Common myeloid progenitor, CD34-positive (primary cell): ENCODE measurements at regions not wholly inside any gene's neighbourhood (a gene's known extent, or its start where the extent isn't known, plus 50 kb on each side); places are given as distances from the start of the nearest gene placed in this dataset.
A peak's percentile ranks its signal among the peaks of the same experiment; 100 is the strongest.

Source experiments
- CTCF ChIA-PET: fragments of 350-600 bp; sonication (Branson Sonifier 250); formaldehyde crosslinking; loops from one replicate; lab custom pipeline; 2021; ENCODE audit warnings: antibody characterized with exemption; lab: Charles Lee
- POLR2A ChIA-PET: fragments of 350-600 bp; sonication (Branson Sonifier 250); formaldehyde crosslinking; loops from one replicate; lab custom pipeline; 2021; ENCODE audit warnings: antibody characterized with exemption; lab: Charles Lee
- DNase-seq, 3 donors: peaks; one replicate each; pipeline versions ENCODE4 v3.0.0 to v3.0.0-alpha.2; 2013
- H3K27ac ChIP-seq, 2 experiments: 1 replicate in 1 of 2; 2 replicates in 1 of 2; pipeline ENCODE4 v1.7.0; 2013; ENCODE audit warnings: inconsistent platforms in 2 of 2, low read length in 2 of 2, mild to moderate bottlenecking in 2 of 2, low read depth in 1 of 2, moderate library complexity in 1 of 2; ENCODE audit not compliant: severe bottlenecking in 2 of 2, insufficient read depth in 1 of 2, poor library complexity in 1 of 2
- H3K27me3 ChIP-seq, 5 experiments: replicated peaks in 2 of 5; 1 replicate in 3 of 5; 2 replicates in 2 of 5; pipeline versions ENCODE4 v1.6.1 to v1.7.0; 2013; ENCODE audit warnings: low read length in 4 of 5, mild to moderate bottlenecking in 2 of 5, moderate library complexity in 2 of 5, inconsistent platforms in 1 of 5; ENCODE audit not compliant: insufficient read depth in 5 of 5, control insufficient read depth in 4 of 5
- H3K36me3 ChIP-seq, 4 experiments: 1 replicate in 2 of 4; 2 replicates in 2 of 4; pipeline versions ENCODE4 v1.6.1 to v1.7.0; 2013; ENCODE audit warnings: low read length in 3 of 4, control low read depth in 1 of 4, mild to moderate bottlenecking in 1 of 4; ENCODE audit not compliant: control insufficient read depth in 4 of 4, insufficient read depth in 4 of 4
- H3K4me1 ChIP-seq, 4 experiments: 1 replicate in 3 of 4; 2 replicates in 1 of 4; pipeline versions ENCODE4 v1.6.1 to v1.7.1; 2013; ENCODE audit warnings: low read length in 3 of 4, mild to moderate bottlenecking in 3 of 4, control low read depth in 1 of 4, inconsistent platforms in 1 of 4, moderate library complexity in 1 of 4; ENCODE audit not compliant: control insufficient read depth in 4 of 4, insufficient read depth in 4 of 4; ENCODE audit errors: control extremely low read depth in 1 of 4
- H3K4me3 ChIP-seq, 7 experiments: 1 replicate in 4 of 7; 2 replicates in 3 of 7; pipeline versions ENCODE4 v1.5.1 to v1.7.0; 2013; ENCODE audit warnings: mild to moderate bottlenecking in 7 of 7, low read length in 6 of 7, moderate library complexity in 6 of 7, inconsistent platforms in 2 of 7, low read depth in 2 of 7, control low read depth in 1 of 7; ENCODE audit not compliant: insufficient read depth in 4 of 7, control insufficient read depth in 1 of 7; ENCODE audit errors: extremely low read depth in 1 of 7
- H3K9me3 ChIP-seq, 5 experiments: 1 replicate in 4 of 5; 2 replicates in 1 of 5; pipeline versions ENCODE4 v1.6.1 to v1.7.1; 2013; ENCODE audit warnings: low read length in 4 of 5, mild to moderate bottlenecking in 2 of 5, inconsistent platforms in 1 of 5, low read depth in 1 of 5, moderate library complexity in 1 of 5; ENCODE audit not compliant: control insufficient read depth in 4 of 5, insufficient read depth in 2 of 5; ENCODE audit errors: control extremely low read depth in 1 of 5
- WGBS: methylation state at CpG from one replicate; pipeline ENCODE4 v1.1.5; 2013; ENCODE audit not compliant: insufficient coverage; 5-methylcytosine and 5-hydroxymethylcytosine counted together

DNA sequence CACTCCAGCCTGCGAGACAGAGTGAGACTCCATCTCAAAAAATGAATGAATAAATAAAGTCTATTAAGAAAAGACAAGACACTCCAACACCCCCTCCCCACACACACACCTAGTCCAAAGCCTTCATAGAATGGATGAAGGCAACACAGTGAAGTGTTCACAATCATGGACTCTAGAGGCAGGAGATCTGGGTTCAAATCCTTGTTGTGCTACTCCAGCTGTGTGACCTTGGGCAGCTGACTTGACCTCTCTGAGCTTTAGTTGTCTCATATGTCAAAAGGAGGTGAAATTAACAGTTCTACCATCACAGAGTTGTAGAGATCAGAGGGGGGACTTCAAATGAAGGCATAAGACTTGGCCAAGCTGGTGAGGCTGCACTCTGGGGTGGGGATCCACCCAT is 95.8 kb upstream of the MAP1LC3B2 start:
- whole genome bisulfite sequencing: no CpG with 5 or more reads among the region's 1 CpG

DNA sequence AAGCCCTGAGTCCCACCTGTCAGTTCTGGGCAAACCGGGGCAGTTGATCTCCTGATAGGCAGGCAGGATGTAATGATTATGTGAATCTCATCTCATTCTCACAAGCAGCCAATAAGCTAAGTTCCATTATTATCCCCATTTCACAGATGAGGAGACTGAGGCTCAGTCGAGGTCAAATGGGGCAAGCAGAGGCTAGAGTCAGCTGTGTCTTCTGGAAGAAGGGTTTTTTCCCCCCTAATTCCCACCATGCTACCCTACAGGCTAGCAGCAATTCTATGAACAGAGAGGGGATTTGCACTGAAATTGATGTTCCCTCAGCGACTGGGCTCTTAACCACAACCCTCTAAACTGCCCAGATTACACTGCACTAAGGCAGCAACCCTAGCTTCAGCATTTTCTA is 93.8 kb upstream of the MAP1LC3B2 start:
- Histone ChIP-seq H3K9me3 (no peaks in the 10 kb centered on the region), H3K36me3 (no peaks in the 10 kb centered on the region), H3K27me3 (no peaks in the 10 kb centered on the region), H3K4me1 (peaks cover 0 to 10% (median 0%) of the 10 kb centered on the region in 4 experiments), H3K27ac (no peak overlapping the region), H3K4me3 (no peak overlapping the region)
- WGBS: 100% methylated on average over 1 of the region's 3 CpGs
- CTCF ChIA-PET: interaction anchor here (1.5 kb wide), 1 partner anchor 12 kb away, joined by 3 read pairs; no protein-coding TSS in a partner anchor
- POLR2A ChIA-PET: no interaction called here
- no peak for DNase-seq

More for the DNA sequence above, 95.8 kb upstream of the MAP1LC3B2 start:
- no peaks in the 10 kb centered on the region for H3K27me3 ChIP-seq
- no peak overlapping the region for H3K27ac ChIP-seq
- DNase-seq: no peak
- H3K36me3 ChIP-seq: no peaks in the 10 kb centered on the region
- H3K9me3 ChIP-seq: no peaks in the 10 kb centered on the region
- CTCF ChIA-PET: no interaction called here
- POLR2A ChIA-PET: interaction anchor here (0.6 kb wide), 1 partner anchor 89 kb away, joined by 3 read pairs; no protein-coding TSS in a partner anchor
- H3K4me3 ChIP-seq: no peak overlapping the region
- peaks cover 0 to 10% (median 0%) of the 10 kb centered on the region in 4 experiments for H3K4me1 ChIP-seq

- H3K4me3 ChIP-seq: no peak overlapping the region
- H3K27me3 ChIP-seq: no peaks in the 10 kb centered on the region
- ChIA-PET CTCF (no interaction called here), POLR2A (no interaction called here)
- peaks cover 0 to 10% (median 0%) of the 10 kb centered on the region in 4 experiments for H3K4me1 ChIP-seq
- DNase-seq: peak in 2 of 3 donors; percentile 41 to 64
- H3K36me3 ChIP-seq: no peaks in the 10 kb centered on the region
- 100% methylated on average over 3 of the region's 4 CpGs for WGBS
- no peaks in the 10 kb centered on the region for H3K9me3 ChIP-seq
- H3K27ac ChIP-seq: no peak overlapping the region
These were observed 93.3 kb upstream of the MAP1LC3B2 start for GRCh38 chr12:116465856-116466255.

GRCh38 chr12:116466536-116466935 is 92.6 kb upstream of the MAP1LC3B2 start:
- ChIA-PET CTCF (interaction anchor here (0.7 kb wide), 1 partner anchor 188 kb away, joined by 3 read pairs; no protein-coding TSS in a partner anchor), POLR2A (no interaction called here)
- no peaks in the 10 kb centered on the region for H3K36me3 ChIP-seq
- DNase-seq: no peak
- no peaks in the 10 kb centered on the region for H3K27me3 ChIP-seq
- WGBS: 92% methylated on average over 1 of the region's 3 CpGs
- peaks cover 0 to 10% (median 0%) of the 10 kb centered on the region in 4 experiments for H3K4me1 ChIP-seq
- H3K27ac ChIP-seq: no peak overlapping the region
- H3K9me3 ChIP-seq: no peaks in the 10 kb centered on the region
- no peak overlapping the region for H3K4me3 ChIP-seq

- POLR2A ChIA-PET: no interaction called here
- CTCF ChIA-PET: no interaction called here
- Histone ChIP-seq H3K27ac (no peak overlapping the region), H3K36me3 (no peaks in the 10 kb centered on the region), H3K9me3 (peaks cover 0 to 5% (median 0%) of the 10 kb centered on the region in 5 experiments), H3K27me3 (no peaks in the 10 kb centered on the region), H3K4me3 (no peak overlapping the region), H3K4me1 (peaks cover 0 to 10% (median 0%) of the 10 kb centered on the region in 4 experiments)
- 100% methylated on average over 1 of the region's 3 CpGs for WGBS
- DNase-seq: no peak
These were observed 89.8 kb upstream of the MAP1LC3B2 start for GRCh38 chr12:116469344-116469743.

- peaks cover 0 to 19% (median 8%) of the 10 kb centered on the region in 5 experiments for H3K9me3 ChIP-seq
- no peak for DNase-seq
- peaks cover 0 to 2% (median 0%) of the 10 kb centered on the region in 4 experiments for H3K4me1 ChIP-seq
- no peak overlapping the region for H3K4me3 ChIP-seq
- no peak overlapping the region for H3K27ac ChIP-seq
- H3K36me3 ChIP-seq: no peaks in the 10 kb centered on the region
- CTCF ChIA-PET: interaction anchor here (1.3 kb wide), 1 partner anchor 12 kb away, joined by 3 read pairs; no protein-coding TSS in a partner anchor
- no peaks in the 10 kb centered on the region for H3K27me3 ChIP-seq
- WGBS: 91% methylated on average over 3 of the region's 5 CpGs
- POLR2A ChIA-PET: interaction anchor here (0.6 kb wide), 1 partner anchor 15 kb away, joined by 3 read pairs; no protein-coding TSS in a partner anchor
These were observed 87.6 kb upstream of the MAP1LC3B2 start for GRCh38 chr12:116471544-116471943.

- 100% methylated on average over 4 of the region's 4 CpGs for WGBS
- H3K9me3 ChIP-seq: peaks cover 0 to 25% (median 10%) of the 10 kb centered on the region in 5 experiments
- POLR2A ChIA-PET: no interaction called here
- no peaks in the 10 kb centered on the region for H3K36me3 ChIP-seq
- no peak for DNase-seq
- H3K4me3 ChIP-seq: no peak overlapping the region
- CTCF ChIA-PET: interaction anchor here (1.0 to 1.4 kb wide), 3 partner anchors 11 to 37 kb away, joined by 3 to 5 read pairs (median 3); no protein-coding TSS in a partner anchor
- H3K27me3 ChIP-seq: no peaks in the 10 kb centered on the region
- H3K4me1 ChIP-seq: no peaks in the 10 kb centered on the region
- no peak overlapping the region for H3K27ac ChIP-seq
These were observed 87.0 kb upstream of the MAP1LC3B2 start for GRCh38 chr12:116472193-116472592.
